T-helper 9 cell (primary cell): ENCODE measurements at regions not wholly inside any gene's neighbourhood (a gene's known extent, or its start where the extent isn't known, plus 50 kb on each side); places are given as distances from the start of the nearest gene placed in this dataset.
"Not testable (repeated sequence)": the region's sequence is repeated elsewhere in the genome, so short reads cannot be mapped to it uniquely, and the experiment has no call there.

Experiments
- DNase-seq: peaks from one replicate; pipeline ENCODE4 v3.0.0-alpha.2; 2020

DNA sequence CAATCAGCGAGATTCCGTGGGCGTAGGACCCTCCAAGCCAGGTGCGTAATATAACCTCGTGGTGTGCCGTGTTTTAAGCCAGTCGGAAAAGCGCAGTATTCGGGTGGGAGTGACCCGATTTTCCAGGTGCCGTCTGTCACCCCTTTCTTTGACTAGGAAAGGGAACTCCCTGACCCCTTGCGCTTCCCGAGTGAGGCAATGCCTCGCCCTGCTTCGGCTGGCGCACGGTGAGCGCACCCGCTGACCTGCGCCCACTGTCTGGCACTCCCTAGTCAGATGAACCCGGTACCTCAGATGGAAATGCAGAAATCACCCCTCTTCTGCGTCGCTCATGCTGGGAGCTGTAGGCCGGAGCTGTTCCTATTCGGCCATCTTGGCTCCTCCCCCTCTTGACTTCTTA lies 352.6 kb upstream of the GHITM start:
- DNase-seq, result not testable (repeated sequence)

DNA sequence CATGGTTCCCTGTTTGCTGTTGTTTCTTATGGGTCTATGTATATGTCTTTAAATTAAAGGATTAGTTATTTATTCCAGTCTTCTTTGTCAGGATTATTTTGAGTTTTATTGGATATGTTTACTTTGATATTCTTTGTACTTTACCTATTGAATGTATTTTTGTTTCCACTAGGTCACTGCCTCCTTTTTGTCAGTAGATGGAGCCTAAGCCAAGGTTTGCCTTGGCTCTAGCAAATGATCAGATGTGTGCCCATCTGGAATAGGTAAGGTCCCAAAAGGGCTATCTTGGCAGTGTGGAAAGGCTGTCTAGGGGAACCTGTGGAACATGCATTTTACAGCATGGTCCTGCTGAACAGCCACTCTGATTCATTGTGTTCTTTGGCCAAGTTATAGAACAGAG lies 337.3 kb upstream of the GHITM start:
- DNase-seq, result no peak

DNA sequence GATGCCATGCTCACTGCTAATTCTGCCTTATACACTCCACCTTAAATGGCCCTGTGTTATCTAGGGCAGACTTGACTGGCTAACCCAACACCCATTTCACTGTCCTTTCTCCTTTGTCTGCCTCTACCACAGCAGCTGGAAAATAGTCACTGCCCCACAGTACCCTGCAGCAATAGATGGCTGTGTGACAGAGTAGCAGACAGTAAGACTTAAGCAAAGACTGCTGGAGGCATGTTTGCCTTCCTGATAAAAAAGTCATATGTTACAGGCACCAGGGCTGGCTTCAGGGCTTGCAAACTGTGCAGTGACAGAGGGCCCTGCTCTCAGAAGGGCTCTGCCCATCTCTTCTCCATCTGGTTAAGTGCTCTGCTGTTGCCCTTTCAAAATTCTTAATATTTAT lies 332.6 kb upstream of the GHITM start:
- DNase-seq, result no peak

DNA sequence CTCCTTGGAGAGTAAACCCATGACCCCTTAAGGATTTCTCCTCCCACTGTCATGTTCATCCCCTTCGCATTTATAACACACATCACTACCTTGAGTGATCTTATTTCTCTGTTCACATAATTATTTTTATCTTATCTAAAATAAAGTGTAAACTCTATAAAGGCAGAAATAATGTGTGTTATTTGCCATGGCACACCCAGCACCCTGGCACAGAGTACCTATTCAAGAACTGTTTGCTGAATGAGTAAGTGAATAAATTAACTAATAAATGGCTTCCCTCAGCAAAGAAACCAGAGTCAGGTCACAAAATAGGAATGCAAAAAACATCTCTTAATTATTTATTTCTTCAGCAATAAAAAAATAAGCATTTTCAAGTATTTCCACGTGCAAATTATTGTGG lies 330.3 kb upstream of the GHITM start:
- no peak for DNase-seq

DNA sequence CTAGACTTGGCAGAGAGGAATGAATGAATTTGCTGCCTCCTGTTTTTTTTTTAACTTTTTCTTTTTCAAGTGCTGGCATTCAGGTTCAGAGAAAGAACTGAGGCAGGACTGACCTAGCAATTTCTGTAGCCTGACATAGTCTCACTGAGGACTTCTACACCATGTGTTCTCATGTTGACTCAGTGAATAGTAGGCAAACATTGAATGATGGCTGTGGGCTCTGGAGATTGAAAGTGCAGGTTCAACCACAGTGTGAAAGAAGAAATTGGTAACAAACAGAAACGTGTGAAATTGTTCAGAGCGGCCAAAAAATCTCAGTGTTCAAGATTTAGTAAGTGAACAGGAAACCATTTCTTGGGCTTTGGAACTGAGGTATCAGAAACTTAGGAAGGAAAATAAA lies 322.4 kb upstream of the GHITM start:
- DNase-seq, result no peak

DNA sequence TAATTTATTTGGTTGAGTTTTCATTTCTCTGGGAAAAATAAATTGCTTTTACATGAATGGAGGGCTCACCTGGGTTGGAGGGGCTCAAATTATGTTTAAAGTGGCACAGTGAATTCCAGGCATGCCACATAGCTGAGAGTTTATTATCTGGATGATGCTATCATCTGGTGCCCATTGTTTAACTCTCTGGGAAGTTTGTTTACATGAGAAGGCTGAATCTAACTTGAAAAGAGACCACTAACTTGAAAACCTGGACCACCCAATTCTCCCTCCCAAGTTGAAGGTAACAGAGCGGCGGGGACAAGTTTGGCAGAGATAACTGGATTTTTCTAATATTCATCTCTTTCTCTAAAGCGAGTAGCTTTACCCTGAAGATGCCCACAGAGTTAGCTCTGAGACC lies 321.5 kb upstream of the GHITM start:
- DNase-seq, result no peak

DNA sequence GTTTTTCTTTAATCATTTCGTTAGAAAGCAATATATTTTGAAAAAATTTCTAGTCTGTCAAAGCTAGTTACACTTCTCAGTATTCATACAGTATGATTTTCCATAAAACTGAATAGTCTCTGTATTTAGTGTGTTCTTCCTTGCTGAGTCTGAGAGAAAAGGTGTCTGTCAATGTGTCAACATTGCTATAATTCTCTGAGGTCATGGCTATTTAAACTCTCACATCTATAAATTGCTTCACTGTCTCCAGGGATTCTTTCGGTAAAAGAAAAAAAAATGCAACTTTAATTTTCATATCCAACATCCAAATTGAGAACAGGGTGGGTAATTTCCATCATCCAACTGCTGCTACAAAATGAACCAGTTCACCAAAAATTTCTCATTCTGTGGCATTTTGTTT lies 319.7 kb upstream of the GHITM start:
- no peak for DNase-seq

DNA sequence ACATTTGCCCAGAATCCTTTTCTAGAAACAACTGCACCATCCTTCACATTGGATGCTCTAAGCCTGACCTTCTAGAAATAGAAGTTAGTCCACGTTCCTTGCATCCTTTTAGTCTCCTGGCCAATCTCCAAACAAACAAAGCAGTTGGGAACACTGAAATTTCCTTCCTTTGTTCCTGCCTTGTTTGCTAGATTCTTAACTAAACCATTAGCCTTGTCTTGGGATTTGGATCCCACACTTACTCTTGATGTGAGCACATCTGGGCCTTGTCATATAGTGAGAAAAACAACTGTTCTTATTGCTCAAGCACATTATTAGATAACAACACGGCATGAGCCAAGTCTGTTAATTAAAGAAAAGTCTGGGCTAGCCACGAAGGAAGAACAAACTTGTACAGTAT lies 319.3 kb upstream of the GHITM start:
- DNase-seq, result no peak

DNA sequence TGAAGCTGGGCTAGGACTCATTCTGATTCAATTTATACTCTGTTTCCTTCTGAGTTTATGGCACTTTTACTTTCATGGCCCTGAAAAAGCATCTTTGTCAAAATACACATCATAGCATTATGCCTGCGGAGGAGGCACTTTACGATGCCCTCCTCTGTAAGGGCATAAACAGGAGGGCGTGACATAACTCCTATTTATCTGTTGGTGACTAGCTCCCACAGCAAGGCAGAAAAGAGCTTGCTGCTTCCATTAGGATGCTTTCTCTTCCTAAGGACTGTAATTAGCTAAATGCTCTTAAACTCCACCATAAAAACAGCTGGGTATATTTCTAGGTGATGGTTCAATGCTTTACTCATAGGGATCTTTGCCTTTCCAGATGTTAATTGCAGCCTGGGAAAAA lies 315.2 kb upstream of the GHITM start:
- DNase-seq, result no peak

DNA sequence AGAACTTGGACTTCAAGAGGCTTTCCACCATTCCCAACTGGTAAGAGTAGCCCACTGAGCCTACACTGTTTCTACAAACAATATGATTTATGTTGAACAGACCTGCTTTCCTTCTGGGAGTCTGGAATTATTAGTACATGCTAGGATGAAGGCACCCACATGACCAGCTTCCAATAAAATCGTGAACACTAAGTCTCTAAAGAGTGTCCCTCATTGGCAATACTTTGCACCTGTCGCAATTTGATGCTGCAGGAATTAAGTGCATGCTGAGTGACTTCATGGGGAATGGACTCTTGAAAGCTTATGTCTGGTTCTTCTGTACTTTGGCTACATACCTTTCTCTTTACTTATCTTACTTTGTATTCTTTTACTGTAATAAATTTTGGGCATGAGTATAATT lies 305.2 kb upstream of the GHITM start:
- DNase-seq, result no peak

DNA sequence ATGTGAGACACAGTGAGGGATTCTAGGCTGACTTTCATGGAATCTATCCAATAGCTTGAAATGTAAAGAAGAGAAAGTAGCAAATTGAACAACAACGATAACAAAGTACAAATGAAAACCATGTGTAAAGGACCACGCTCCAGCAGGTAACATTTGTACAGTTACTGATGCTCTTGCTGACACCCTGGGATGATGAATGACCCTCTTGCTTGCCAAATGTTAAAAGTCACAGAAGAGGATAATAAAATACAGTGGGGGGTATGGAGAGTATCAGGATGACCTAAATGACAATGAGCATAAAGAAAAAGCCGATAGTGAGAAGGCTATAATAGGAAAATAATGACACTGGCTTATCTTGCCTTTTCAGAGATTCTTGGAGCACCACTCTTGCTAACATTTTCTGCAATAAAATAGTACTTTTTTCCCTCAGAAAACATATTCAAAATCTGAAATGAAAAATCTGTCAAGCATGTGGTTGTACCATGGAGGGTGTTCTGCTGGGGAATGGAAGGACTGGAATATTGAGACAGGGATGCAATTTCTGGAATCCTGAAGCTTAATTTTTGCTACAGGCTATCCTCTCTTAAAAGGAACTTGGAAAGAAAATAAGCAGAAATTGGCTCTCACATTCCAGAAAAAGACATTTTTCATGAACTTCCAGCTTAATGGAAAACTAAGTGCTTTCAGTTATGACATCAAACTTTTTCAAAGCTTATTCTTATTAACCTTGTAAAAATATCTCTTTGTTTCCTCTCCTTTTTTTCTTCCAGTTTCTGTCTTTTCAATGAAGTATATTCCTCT lies 303.2 kb upstream of the GHITM start:
- DNase-seq, result no peak

DNA sequence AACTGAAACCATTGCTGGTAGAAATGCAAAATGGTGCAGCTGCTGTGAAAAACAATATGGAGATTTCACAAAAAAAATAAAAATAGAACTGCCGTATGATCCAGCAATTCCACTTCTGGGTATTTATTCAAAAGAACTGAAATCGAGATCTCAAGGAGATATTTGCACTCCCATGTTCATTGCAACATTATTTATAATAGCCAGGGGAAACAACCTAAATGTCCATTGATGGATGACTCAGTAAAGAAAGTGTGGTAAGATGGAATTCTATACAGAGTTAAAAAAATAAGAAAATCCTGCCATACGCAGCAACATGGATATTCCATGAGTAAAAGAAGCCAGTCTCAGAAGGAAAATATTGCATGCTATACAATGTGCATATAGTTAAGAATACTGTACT lies 290.6 kb upstream of the GHITM start:
- DNase-seq, result no peak

DNA sequence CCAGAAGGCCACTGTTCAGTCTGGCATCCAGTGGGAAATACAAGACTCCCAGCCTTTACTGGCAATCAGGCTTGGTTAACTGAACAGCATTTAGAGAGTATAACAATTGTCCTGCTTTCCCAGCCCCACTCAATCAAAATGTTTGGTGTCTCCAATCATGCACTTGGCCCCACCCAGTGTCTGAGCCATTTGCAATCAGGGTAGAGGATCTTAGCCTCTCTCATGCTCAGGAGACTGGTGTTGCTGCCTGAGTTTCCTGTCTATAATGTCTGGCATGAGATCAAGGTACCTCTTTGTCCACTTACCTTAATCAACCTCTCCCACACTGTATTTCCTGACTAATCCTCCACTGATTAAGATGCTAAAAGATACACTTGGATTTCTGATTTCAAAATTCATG lies 290.2 kb upstream of the GHITM start:
- no peak for DNase-seq

DNA sequence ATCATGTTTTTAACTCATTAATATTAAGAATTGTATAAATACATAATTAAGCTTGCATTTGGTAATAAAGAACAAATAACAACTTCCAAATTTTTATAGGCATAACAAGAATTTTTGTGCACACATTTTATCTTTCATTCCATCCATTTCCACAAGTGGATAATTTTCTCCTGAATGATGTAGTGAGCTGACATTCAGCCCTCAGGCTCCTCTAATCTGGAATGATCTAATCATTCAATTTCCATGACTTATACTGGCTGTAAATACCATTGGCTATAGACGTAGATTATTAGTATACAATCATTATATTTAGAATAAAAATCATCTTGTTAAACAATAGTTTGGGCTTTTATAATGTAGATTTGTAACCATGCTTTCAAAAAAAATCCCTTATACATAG lies 287.2 kb upstream of the GHITM start:
- no peak for DNase-seq

DNA sequence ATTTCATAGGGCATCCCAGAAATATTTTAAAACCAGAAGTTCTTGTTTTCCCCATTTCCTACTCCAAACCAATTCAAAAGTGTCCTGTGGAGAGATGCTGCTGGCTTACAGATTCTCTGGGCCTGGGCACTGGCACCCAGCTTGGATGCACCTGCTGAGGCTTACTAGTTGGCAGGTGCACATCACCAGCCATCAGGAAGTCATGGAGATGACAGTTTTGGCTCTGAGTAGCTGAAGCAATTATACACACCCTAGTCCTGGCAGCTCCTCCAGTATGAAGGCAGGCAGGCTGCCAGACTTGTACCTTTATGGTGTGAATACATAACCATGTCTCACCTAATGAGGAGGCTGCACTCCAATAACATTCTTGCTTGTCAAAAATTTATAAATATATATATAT lies 276.6 kb upstream of the GHITM start:
- no peak for DNase-seq

DNA sequence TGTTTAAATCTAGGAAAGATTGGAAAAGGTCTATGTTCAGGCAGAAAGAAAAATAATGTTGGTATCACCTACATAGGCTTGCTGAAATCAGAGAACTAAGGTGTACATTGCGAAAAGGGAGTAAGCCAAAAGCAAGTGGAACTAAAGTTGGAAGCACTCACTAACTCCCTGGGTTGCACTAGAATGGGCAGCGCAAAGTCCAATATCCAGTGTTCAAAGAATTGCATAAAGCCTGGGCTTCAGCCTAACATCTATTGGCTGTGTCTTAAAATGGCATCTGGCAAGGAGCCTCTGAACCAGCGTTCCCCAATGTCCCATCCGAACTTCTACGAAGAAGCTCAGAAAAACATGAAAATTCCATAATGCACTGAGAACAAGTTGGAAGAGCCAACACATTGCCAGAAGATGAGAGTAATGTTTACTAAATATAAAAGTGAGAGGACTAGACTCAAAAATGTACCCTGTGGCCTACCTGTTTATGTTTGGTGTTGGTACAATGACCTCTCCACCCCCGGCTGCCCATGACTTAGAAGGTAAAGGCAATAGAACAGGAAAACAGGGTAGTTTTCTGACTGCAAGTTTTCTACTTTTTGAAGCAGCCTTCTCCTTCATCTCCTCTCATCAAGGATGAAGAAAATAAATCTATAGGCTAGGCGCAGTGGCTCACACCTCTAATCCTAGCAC lies 275.9 kb upstream of the GHITM start:
- no peak for DNase-seq

DNA sequence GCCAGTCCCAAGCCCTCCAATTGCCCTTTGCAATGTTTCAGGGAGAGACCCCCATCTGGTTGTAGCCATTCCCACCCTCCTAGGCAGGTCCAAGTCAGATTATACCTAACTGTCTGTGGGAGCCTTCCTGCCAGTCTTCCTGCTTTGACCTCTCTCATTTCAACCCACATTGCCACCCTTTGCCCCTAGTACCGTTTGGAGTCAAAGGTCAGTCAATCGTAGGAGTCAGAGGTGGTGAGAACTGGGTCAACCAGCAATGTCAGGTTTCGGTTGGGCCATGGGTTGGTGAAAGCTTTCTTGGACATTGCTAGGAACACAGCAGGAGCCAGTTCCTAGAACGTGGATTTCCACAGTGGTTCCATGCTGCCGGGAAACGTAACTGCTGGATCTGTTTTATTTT lies 269.4 kb upstream of the GHITM start:
- DNase-seq, result no peak

DNA sequence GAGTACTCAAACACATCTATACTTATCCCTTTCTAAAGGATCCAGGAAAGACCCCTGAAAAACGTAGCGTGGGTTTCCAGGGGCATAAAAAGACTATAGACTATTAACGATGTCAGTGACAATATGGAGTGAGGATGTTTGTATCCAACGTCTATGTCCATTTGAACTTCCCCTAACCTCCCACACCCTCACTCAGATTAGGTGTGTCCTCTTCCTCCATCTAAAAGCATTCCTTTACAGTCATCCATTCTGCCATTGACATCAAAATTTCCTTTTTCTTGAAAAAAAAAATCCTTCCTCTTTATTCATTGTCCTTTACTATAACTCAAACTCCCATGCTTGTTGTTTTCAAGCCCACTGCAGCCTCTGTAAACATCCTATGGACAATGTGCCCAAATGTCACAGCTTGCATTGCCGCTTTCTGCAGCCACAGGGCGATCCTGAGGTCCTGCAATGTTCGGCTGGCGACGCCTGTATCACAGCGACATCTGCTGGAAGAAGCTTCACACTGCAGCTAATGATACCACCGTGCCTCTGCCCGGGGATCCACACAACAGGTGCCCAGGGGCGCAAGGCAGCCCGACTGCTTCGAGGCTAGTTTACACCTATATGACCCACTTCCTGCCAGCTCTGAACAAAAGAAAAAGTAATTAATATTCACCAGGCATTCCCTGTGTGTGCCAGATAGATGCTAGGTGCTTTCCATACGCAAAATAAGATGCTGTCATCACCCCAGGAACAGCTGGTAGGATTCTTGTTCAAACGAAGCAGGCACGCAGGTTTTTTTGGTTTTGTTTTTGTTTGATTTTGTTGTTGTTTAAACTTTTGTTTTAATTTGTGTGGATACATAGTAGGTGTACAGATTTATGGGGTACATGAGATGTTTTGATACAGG lies 267.9 kb upstream of the GHITM start:
- peak; percentile 41 for DNase-seq

DNA sequence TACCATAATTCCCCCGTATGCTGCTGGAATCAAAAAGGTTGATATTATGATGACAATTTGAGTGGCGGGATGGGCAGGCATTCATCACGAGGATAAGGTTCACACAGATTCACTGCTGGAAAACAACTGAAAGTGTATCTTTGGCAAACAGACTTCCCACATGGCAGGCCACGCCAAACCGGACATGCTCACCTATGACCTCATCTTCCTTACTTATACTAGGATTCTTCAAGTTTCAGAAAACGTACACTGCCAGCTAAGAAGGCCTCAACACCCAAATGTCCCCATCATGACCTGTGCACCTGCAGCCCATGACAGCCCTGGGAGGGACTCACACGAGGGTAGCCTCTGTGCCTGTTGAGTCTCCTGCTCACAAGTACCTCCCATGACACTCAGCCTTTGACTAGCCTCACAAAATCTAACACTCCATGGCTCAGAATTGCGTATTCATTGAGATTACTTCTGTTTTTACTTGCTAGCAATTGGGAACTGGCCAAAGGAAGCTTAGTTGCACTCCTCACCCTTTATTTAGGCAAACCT lies 259.0 kb upstream of the GHITM start:
- DNase-seq, result no peak

DNA sequence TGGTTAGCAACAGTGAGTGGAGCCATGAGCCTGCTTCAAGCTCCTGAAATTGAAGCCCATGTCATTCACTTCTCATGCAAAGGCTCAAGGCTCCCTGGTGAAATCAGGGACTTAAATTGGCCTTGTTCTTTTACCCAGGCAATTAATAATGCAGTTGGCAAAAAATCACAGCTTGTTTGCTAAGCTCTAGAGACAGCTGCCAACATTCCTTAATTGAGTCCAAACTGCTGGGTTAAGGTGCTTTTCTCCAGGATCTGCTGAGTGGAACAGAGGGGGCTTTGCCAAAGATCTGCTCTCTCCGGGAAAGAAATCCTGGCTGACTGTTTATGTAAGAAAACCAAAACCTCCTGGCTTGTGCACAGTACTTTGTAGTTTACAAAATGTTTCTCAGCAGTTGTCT lies 257.6 kb upstream of the GHITM start:
- no peak for DNase-seq

DNA sequence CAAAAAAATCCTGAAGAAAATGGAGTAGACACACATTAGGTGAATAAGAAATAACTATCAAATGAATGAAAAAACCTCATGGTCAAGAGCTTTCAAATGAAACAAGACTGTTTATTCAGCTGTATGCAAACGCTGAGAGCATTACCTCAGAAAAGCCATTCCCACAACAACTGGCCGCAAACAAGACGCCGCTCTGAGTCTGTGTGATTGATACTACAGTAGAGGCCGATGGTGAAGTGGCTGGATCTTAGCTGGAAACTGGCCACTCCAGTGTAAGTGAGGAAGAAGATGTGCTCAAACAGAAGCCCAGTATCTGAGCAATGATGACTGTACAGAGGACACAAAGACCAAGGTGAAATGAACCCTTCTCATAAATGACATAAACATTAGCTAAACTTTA lies 252.4 kb upstream of the GHITM start:
- DNase-seq, result no peak

DNA sequence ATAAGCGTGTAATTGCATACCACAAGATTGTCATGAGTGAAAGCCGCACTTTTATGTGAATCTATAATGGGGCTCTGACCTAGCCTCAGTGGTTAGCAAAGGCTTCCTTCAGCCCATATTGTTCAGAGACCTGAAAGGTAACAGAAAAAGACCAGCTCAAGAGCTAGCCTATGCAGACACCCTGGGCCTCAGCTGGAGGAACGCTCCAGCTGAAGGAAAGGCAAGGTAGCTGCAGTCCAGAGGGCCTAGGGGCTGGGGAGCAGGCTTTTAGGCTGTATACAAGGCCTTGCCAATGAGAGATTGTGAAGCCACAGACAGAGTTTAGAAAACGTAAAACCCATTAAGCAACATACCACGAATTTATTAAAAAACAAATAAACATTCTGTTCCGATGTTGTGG lies 246.6 kb upstream of the GHITM start:
- no peak for DNase-seq

DNA sequence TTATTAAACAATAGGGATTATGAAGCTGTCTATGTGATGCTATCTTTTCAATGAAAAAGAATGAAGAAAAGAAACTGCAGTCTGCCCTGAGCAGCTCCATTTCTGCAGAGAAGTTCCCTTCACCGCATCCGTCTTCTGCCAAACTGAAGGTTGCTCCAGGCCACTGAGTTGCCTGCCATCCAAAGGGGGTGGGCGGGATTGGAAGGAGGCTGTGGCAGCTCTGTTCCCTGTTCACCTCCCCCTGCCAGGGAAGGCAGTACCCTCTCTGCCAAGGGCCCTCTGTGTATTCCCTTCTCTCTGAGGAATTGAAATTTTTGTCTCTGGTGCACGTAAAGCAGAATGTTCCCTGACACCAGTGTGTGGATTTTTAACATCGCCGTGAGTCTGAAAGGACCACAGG lies 243.1 kb upstream of the GHITM start:
- DNase-seq, result no peak

DNA sequence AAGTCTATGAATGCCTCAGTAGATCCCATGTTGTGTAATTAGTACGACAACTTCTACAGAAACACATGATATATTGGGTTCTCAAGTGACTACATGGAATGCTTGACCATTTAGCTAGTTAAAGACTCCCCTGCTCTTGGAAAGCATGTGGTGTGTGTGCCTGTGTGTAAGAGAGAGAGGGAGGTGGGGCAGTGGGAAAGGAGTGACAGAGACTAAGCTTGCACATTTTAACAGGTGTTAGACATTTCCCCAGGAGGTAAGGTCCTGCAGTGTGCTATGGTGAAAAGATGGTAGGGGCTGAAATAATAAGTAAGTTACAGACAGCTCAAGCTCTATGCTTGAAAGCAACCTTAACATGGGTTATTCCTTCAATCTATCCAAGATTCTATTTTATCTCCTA lies 241.7 kb upstream of the GHITM start:
- DNase-seq, result no peak
